ENCODE measurements at regions not wholly inside any gene's neighbourhood (a gene's known extent, or its start where the extent isn't known, plus 50 kb on each side); places are given as distances from the start of the nearest gene placed in this dataset.

DNA sequence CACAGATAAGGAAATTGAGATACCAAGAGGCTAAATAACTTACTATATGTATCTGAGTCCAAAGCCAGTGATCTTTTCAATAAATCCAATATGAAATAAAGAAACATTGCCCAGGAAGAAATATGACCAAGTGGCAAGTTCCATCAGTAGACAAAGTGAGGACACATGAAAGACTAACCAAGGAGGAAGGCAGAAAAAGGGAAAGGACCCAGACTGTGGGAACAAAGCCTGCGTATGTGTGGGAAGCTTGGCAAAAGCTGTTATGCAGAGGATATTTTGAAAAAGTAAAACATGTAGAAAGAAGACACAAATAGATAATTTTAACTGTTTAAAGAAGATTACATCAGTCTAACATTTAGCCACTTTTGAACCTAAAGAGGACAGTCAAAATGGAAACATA is 264.4 kb upstream of the PRDM1 start:
- no peaks in the 10 kb centered on the region for H3K9me3 ChIP-seq (ENCODE audit: severe bottlenecking)
- no peaks in the 10 kb centered on the region for H3K36me3 ChIP-seq (ENCODE audit: low read depth)
- DNase-seq (ENCODE audit: low spot score) = no peak
- no peaks in the 10 kb centered on the region for H3K4me1 ChIP-seq (ENCODE audit: insufficient read depth, poor library complexity, severe bottlenecking)
- no peaks in the 10 kb centered on the region for H3K27me3 ChIP-seq (ENCODE audit: insufficient read depth, poor library complexity, severe bottlenecking)
- no peak overlapping the region for H3K27ac ChIP-seq (ENCODE audit: poor library complexity, severe bottlenecking)
- TF ChIP-seq, protein P1, sequence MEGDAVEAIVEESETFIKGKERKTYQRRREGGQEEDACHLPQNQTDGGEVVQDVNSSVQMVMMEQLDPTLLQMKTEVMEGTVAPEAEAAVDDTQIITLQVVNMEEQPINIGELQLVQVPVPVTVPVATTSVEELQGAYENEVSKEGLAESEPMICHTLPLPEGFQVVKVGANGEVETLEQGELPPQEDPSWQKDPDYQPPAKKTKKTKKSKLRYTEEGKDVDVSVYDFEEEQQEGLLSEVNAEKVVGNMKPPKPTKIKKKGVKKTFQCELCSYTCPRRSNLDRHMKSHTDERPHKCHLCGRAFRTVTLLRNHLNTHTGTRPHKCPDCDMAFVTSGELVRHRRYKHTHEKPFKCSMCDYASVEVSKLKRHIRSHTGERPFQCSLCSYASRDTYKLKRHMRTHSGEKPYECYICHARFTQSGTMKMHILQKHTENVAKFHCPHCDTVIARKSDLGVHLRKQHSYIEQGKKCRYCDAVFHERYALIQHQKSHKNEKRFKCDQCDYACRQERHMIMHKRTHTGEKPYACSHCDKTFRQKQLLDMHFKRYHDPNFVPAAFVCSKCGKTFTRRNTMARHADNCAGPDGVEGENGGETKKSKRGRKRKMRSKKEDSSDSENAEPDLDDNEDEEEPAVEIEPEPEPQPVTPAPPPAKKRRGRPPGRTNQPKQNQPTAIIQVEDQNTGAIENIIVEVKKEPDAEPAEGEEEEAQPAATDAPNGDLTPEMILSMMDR (IDR thresholded peaks at IDR 0.05; ENCODE audit: poor library complexity, severe bottlenecking) = no peak
- ATAC-seq (ENCODE audit: low read depth) = no peak
- H3K4me3 ChIP-seq (ENCODE audit: severe bottlenecking) = no peak overlapping the region

- H3K4me3 ChIP-seq (ENCODE audit: severe bottlenecking) = no peak overlapping the region
- no peak for ATAC-seq (ENCODE audit: low read depth)
- TF ChIP-seq, protein P1 (IDR thresholded peaks at IDR 0.05; ENCODE audit: poor library complexity, severe bottlenecking) = no peak
- no peak for DNase-seq (ENCODE audit: low spot score)
- no peaks in the 10 kb centered on the region for H3K4me1 ChIP-seq (ENCODE audit: insufficient read depth, poor library complexity, severe bottlenecking)
- no peaks in the 10 kb centered on the region for H3K27me3 ChIP-seq (ENCODE audit: insufficient read depth, poor library complexity, severe bottlenecking)
- H3K9me3 ChIP-seq (ENCODE audit: severe bottlenecking) = no peaks in the 10 kb centered on the region
- H3K36me3 ChIP-seq (ENCODE audit: low read depth) = no peaks in the 10 kb centered on the region
- H3K27ac ChIP-seq (ENCODE audit: poor library complexity, severe bottlenecking) = no peak overlapping the region
Observed at GRCh38 chr6:105821027-105821426, 265.1 kb upstream of the PRDM1 start.

DNA sequence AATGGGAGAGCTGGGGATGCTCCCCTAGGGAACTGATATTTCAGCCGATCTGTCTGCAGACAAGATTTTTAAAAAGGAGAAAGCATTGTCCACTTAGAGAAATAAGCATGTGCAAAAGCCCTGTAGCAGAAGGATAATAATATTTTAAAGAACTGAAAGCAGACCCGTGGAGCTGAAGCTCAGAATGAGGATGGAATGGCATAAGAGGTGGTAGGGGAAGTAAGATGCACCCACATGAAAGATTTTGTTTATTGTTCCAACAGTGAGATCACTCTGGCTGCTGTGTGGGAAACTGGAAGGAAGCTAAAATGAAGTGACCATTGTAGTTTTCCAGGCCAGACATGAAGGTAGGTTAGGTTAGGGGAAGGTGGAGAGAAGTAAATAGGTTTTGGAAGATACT is 266.4 kb upstream of the PRDM1 start:
- TF ChIP-seq, protein P1 (IDR thresholded peaks at IDR 0.05; ENCODE audit: poor library complexity, severe bottlenecking) = no peak
- no peak for DNase-seq (ENCODE audit: low spot score)
- H3K27me3 ChIP-seq (ENCODE audit: insufficient read depth, poor library complexity, severe bottlenecking) = no peaks in the 10 kb centered on the region
- no peaks in the 10 kb centered on the region for H3K9me3 ChIP-seq (ENCODE audit: severe bottlenecking)
- H3K27ac ChIP-seq (ENCODE audit: poor library complexity, severe bottlenecking) = no peak overlapping the region
- no peaks in the 10 kb centered on the region for H3K36me3 ChIP-seq (ENCODE audit: low read depth)
- no peak for ATAC-seq (ENCODE audit: low read depth)
- H3K4me3 ChIP-seq (ENCODE audit: severe bottlenecking) = no peak overlapping the region
- no peaks in the 10 kb centered on the region for H3K4me1 ChIP-seq (ENCODE audit: insufficient read depth, poor library complexity, severe bottlenecking)

DNA sequence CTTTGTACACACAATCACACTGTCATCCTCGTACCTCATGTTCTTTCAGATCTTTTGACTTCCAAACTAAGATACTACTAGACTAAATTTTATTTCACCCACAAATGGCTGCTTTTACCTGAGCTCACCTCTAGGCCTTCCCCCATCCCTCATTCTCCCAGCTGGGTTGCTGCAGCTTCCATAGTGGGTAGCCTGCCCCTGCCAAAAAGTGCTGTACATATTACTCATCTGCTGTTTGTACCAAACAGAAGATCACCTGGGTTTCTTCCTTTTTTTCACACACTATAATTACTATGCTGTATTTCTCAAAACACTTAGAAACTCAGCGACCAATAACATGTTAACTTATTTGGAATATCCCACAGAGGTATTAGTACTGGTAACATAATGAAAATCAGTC is 267.6 kb upstream of the PRDM1 start:
- no peak overlapping the region for H3K4me3 ChIP-seq (ENCODE audit: severe bottlenecking)
- H3K27ac ChIP-seq (ENCODE audit: poor library complexity, severe bottlenecking) = no peak overlapping the region
- TF ChIP-seq, protein P1 (IDR thresholded peaks at IDR 0.05; ENCODE audit: poor library complexity, severe bottlenecking) = no peak
- no peaks in the 10 kb centered on the region for H3K4me1 ChIP-seq (ENCODE audit: insufficient read depth, poor library complexity, severe bottlenecking)
- no peak for ATAC-seq (ENCODE audit: low read depth)
- no peaks in the 10 kb centered on the region for H3K9me3 ChIP-seq (ENCODE audit: severe bottlenecking)
- DNase-seq (ENCODE audit: low spot score) = no peak
- no peaks in the 10 kb centered on the region for H3K36me3 ChIP-seq (ENCODE audit: low read depth)
- no peaks in the 10 kb centered on the region for H3K27me3 ChIP-seq (ENCODE audit: insufficient read depth, poor library complexity, severe bottlenecking)

DNA sequence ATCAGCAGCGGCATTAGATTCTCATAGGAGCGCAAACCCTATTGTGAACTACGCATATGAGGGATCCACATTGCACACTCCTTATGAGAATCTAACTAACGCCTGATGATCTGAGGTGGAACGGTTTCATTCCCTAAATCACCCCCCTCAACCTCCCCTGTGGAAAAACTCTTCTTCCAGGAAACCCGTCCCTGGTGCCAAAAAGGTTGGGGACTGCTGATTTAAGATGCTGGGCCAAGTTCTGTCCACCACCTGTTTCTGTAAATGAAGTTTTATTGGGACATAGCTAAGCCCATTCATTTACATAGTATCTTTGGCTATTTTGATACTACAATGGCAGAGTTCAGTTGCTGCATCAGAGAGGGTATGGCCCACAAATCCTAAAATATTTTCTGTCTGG is 268.2 kb upstream of the PRDM1 start:
- Histone ChIP-seq H3K36me3 (ENCODE audit: low read depth) (no peaks in the 10 kb centered on the region), H3K9me3 (ENCODE audit: severe bottlenecking) (no peaks in the 10 kb centered on the region), H3K27me3 (ENCODE audit: insufficient read depth, poor library complexity, severe bottlenecking) (no peaks in the 10 kb centered on the region), H3K27ac (ENCODE audit: poor library complexity, severe bottlenecking) (no peak overlapping the region), H3K4me1 (ENCODE audit: insufficient read depth, poor library complexity, severe bottlenecking) (no peaks in the 10 kb centered on the region), H3K4me3 (ENCODE audit: severe bottlenecking) (no peak overlapping the region)
- no peak for DNase-seq (ENCODE audit: low spot score)
- TF ChIP-seq, protein P1 (IDR thresholded peaks at IDR 0.05; ENCODE audit: poor library complexity, severe bottlenecking) = no peak
- ATAC-seq (ENCODE audit: low read depth) = no peak

Measured in RWPE2 (cell line).